ENCODE measurements at regions not wholly inside any gene's neighbourhood (a gene's known extent, or its start where the extent isn't known, plus 50 kb on each side); places are given as distances from the start of the nearest gene placed in this dataset.

GRCh38 chrX:97995834-97996233 lies 1112.1 kb downstream of the RPA4 start:
- no peak for TF ChIP-seq CTCF (IDR thresholded peaks at IDR 0.05)
- Mint-ChIP-seq H3K36me3 (ENCODE audit: low read depth) (no peaks in the 10 kb centered on the region), H3K27me3 (no peaks in the 10 kb centered on the region), H3K27ac (no peak overlapping the region), H3K4me3 (no peak overlapping the region), H3K4me1 (ENCODE audit: low read depth) (no peaks in the 10 kb centered on the region), H3K9me3 (no peaks in the 10 kb centered on the region)
- DNase-seq (no peak), ATAC-seq (no peak)
- POLR2A ChIA-PET = no interaction called here
- intact Hi-C loops (cut with micrococcal nuclease) = no loop called here
- CTCF ChIA-PET = no interaction called here

GRCh38 chrX:98028691-98029090 lies 1145.0 kb downstream of the RPA4 start:
- intact Hi-C loops (cut with micrococcal nuclease) = no loop called here
- H3K27me3 Mint-ChIP-seq = no peaks in the 10 kb centered on the region
- no peak overlapping the region for H3K27ac Mint-ChIP-seq
- ATAC-seq (no peak), DNase-seq (no peak)
- H3K9me3 Mint-ChIP-seq = no peaks in the 10 kb centered on the region
- H3K4me3 Mint-ChIP-seq = no peak overlapping the region
- CTCF ChIA-PET = no interaction called here
- H3K4me1 Mint-ChIP-seq (ENCODE audit: low read depth) = no peaks in the 10 kb centered on the region
- no peaks in the 10 kb centered on the region for H3K36me3 Mint-ChIP-seq (ENCODE audit: low read depth)
- TF ChIP-seq CTCF (IDR thresholded peaks at IDR 0.05) = no peak
- POLR2A ChIA-PET = no interaction called here

GRCh38 chrX:98029861-98030260 lies 1146.2 kb downstream of the RPA4 start:
- no peak overlapping the region for H3K4me3 Mint-ChIP-seq
- CTCF ChIA-PET = interaction anchor here (1.3 kb wide), 1 partner anchor 10 kb away, joined by 3 read pairs; no protein-coding TSS in a partner anchor

GRCh38 chrX:98057176-98057575 lies 1173.5 kb downstream of the RPA4 start:
- no peak for TF ChIP-seq CTCF (IDR thresholded peaks at IDR 0.05)
- intact Hi-C loops (cut with micrococcal nuclease) = no loop called here
- Mint-ChIP-seq H3K27me3 (no peaks in the 10 kb centered on the region), H3K9me3 (no peaks in the 10 kb centered on the region), H3K36me3 (ENCODE audit: low read depth) (no peaks in the 10 kb centered on the region), H3K27ac (no peak overlapping the region), H3K4me3 (no peak overlapping the region), H3K4me1 (ENCODE audit: low read depth) (no peaks in the 10 kb centered on the region)
- no peak for DNase-seq
- ATAC-seq = no peak
- CTCF ChIA-PET = no interaction called here
- POLR2A ChIA-PET = no interaction called here

More at GRCh38 chrX:98029861-98030260, 1146.2 kb downstream of the RPA4 start:
- H3K9me3 Mint-ChIP-seq = no peaks in the 10 kb centered on the region
- POLR2A ChIA-PET = no interaction called here
- no peak for ATAC-seq
- TF ChIP-seq CTCF (IDR thresholded peaks at IDR 0.05) = no peak
- no peaks in the 10 kb centered on the region for H3K36me3 Mint-ChIP-seq (ENCODE audit: low read depth)
- no peak for DNase-seq
- intact Hi-C loops (cut with micrococcal nuclease) = no loop called here
- no peak overlapping the region for H3K27ac Mint-ChIP-seq
- no peaks in the 10 kb centered on the region for H3K4me1 Mint-ChIP-seq (ENCODE audit: low read depth)
- H3K27me3 Mint-ChIP-seq = no peaks in the 10 kb centered on the region

- Mint-ChIP-seq H3K27ac (no peak overlapping the region), H3K9me3 (no peaks in the 10 kb centered on the region), H3K36me3 (ENCODE audit: low read depth) (no peaks in the 10 kb centered on the region), H3K4me3 (no peak overlapping the region), H3K27me3 (no peaks in the 10 kb centered on the region), H3K4me1 (ENCODE audit: low read depth) (no peaks in the 10 kb centered on the region)
- ChIA-PET POLR2A (no interaction called here), CTCF (no interaction called here)
- no peak for TF ChIP-seq CTCF (IDR thresholded peaks at IDR 0.05)
- intact Hi-C loops (cut with micrococcal nuclease) = no loop called here
- DNase-seq (no peak), ATAC-seq (no peak)
Measured at GRCh38 chrX:98065151-98065550, 1181.4 kb downstream of the RPA4 start.

Data from activated CD8-positive, alpha-beta T cell treated with anti-CD3 and anti-CD28 coated beads for 36 hours (primary cell).